Gastroesophageal sphincter (tissue), 3 donors: ENCODE measurements at regions not wholly inside any gene's neighbourhood (a gene's known extent, or its start where the extent isn't known, plus 50 kb on each side); places are given as distances from the start of the nearest gene placed in this dataset.

ENCODE experiments used
- CTCF ChIP-seq, 4 experiments: fragments of 200-600 bp in 2 of 4; fragments of 450-650 bp in 2 of 4; sonication (generic) in 1 of 4; IDR thresholded peaks; one replicate each; pipeline ENCODE4 v1.5.1; 2017 to 2019; ENCODE audit warnings: antibody characterized with exemption in 4 of 4, mild to moderate bottlenecking in 2 of 4, moderate library complexity in 2 of 4
- EP300 ChIP-seq: sonication (generic); formaldehyde crosslinking; IDR thresholded peaks from one replicate; pipeline ENCODE4 v1.6.1; 2017; ENCODE audit warnings: antibody characterized with exemption, mild to moderate bottlenecking
- POLR2A ChIP-seq, 2 donors: fragments of 450-650 bp; IDR thresholded peaks; one replicate each; pipeline ENCODE4 v1.6.1; 2017; ENCODE audit warnings: antibody characterized with exemption in 2 of 2, mild to moderate bottlenecking in 2 of 2, moderate library complexity in 1 of 2
- POLR2AphosphoS5 ChIP-seq: sonication (generic); formaldehyde crosslinking; IDR thresholded peaks from one replicate; pipeline ENCODE4 v1.6.1; 2017; ENCODE audit warnings: antibody characterized with exemption

- TF ChIP-seq CTCF (IDR thresholded peaks at IDR 0.05): no peak
- no peak for TF ChIP-seq POLR2AphosphoS5
- TF ChIP-seq POLR2A (IDR thresholded peaks at IDR 0.05): no peak
- no peak for TF ChIP-seq EP300
These were observed 85.9 kb downstream of the TYW3 start for GRCh38 chr1:74818661-74819456.
